ENCODE measurements at regions not wholly inside any gene's neighbourhood (a gene's known extent, or its start where the extent isn't known, plus 50 kb on each side); places are given as distances from the start of the nearest gene placed in this dataset.
"Not testable (repeated sequence)": the region's sequence is repeated elsewhere in the genome, so short reads cannot be mapped to it uniquely, and the experiment has no call there.

DNA sequence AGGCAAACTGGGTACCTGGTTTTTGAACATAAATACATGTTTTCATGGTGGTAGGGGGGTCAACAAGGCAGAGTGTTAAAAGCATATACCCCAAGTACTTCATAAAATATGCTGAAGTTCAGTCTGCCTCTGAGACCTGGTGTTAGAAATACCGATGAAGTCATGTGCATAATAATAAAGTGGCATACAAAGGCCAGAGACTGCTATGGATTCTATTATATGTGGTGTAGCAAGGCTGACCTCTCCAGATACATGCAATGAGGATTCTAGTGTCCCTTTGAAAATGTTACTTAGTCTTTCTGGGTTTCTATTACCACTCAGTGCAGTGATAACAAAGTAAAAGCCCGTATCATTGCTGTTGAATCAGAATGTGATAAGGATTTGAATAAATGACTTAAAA lies 487.5 kb upstream of the ZNF608 start:
- TF ChIP-seq, protein P1, sequence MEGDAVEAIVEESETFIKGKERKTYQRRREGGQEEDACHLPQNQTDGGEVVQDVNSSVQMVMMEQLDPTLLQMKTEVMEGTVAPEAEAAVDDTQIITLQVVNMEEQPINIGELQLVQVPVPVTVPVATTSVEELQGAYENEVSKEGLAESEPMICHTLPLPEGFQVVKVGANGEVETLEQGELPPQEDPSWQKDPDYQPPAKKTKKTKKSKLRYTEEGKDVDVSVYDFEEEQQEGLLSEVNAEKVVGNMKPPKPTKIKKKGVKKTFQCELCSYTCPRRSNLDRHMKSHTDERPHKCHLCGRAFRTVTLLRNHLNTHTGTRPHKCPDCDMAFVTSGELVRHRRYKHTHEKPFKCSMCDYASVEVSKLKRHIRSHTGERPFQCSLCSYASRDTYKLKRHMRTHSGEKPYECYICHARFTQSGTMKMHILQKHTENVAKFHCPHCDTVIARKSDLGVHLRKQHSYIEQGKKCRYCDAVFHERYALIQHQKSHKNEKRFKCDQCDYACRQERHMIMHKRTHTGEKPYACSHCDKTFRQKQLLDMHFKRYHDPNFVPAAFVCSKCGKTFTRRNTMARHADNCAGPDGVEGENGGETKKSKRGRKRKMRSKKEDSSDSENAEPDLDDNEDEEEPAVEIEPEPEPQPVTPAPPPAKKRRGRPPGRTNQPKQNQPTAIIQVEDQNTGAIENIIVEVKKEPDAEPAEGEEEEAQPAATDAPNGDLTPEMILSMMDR (IDR thresholded peaks at IDR 0.05; ENCODE audit: control extremely low read depth, extremely low read depth, low read depth, missing control alignments): no peak
- ChIA-PET CTCF (interaction anchor here (0.9 kb wide), 1 partner anchor 10 kb away, joined by 3 read pairs; no protein-coding TSS in a partner anchor), POLR2A (no interaction called here)
- DNase-seq (ENCODE audit: extremely low spot score): no peak

DNA sequence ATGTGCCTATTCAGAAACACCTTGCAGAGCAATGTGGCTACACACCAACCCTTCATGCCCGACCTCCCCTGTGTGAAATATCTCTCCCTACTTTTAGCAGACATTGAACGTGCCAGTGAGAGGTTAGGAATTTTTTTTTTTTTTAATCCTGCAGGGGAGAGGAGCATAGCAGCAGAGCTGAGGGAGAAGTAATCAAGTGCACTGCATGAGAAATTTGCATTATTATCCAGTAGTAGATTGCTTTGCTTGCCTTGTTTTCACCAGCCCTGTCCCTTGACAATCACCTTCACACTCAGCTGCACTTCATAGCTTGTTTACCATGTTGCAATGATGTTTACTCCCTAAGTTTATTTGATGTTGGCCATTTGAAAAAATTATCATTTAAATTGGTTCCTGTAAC lies 489.6 kb upstream of the ZNF608 start:
- TF ChIP-seq, protein P1 (IDR thresholded peaks at IDR 0.05; ENCODE audit: control extremely low read depth, extremely low read depth, low read depth, missing control alignments): no peak
- POLR2A ChIA-PET: no interaction called here
- CTCF ChIA-PET: no interaction called here
- DNase-seq (ENCODE audit: extremely low spot score): no peak

DNA sequence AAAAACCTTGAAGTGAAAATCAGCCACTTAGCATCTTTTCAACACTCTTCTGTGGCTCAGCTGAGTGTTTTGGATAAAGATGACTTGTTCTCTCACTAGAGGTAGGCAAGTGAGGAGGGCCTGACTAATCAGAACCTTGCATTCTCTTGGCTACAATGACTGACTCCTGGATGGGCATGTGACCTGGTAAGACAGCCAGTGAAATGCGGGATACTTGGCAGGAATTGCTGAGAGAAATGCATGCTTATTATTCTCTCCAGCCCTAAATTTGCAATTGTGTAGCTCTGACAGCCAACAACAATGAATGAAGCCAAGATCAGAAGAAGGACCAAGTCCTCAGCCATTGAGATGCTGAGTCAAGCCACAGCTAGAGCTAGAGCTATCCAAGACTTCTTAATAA lies 490.5 kb upstream of the ZNF608 start:
- ChIA-PET POLR2A (no interaction called here), CTCF (no interaction called here)
- no peak for DNase-seq (ENCODE audit: extremely low spot score)
- TF ChIP-seq, protein P1 (IDR thresholded peaks at IDR 0.05; ENCODE audit: control extremely low read depth, extremely low read depth, low read depth, missing control alignments): no peak

DNA sequence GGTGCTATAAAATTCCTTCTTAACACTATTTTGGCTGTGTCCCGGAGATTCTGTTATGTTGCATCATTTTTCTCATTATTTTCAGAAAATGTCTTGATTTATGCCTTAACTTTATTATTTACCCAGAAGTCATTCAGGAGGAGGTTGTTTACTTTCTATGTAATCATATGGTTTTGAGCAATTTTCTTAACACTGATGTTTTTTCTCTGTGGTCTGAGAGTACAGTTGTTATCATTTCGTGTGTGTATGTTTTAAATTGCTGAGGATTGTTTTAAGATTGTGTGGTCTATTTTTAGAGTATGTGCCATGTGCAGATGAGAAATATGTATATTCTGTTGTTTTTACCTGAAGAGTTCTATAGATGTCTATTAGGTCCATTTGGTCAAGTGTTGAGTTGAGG lies 498.1 kb upstream of the ZNF608 start:
- POLR2A ChIA-PET: no interaction called here
- TF ChIP-seq, protein P1 (IDR thresholded peaks at IDR 0.05; ENCODE audit: control extremely low read depth, extremely low read depth, low read depth, missing control alignments): no peak
- DNase-seq (ENCODE audit: extremely low spot score): no peak
- CTCF ChIA-PET: no interaction called here

DNA sequence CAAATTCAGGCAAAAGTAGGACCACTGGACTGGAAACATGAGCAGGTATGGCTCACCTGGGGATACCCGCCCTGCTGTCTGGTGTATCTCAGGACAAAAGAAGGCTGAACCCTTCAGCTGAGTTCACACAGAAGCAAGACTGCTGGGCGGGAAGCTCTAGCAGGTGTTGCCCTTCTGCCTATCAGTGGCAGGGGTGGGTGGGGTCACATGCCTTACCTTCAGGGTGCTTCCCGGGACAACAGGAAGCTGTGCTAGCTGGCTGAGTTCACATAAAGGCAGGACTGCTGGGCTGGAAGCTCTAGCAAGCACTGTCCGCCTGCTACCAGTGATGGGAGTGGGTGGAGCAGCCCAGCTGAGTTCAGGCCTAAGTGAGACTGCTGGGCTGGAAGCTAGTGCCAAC lies 498.8 kb upstream of the ZNF608 start:
- POLR2A ChIA-PET: no interaction called here
- DNase-seq (ENCODE audit: extremely low spot score): no peak
- CTCF ChIA-PET: no interaction called here
- TF ChIP-seq, protein P1 (IDR thresholded peaks at IDR 0.05; ENCODE audit: control extremely low read depth, extremely low read depth, low read depth, missing control alignments): no peak

DNA sequence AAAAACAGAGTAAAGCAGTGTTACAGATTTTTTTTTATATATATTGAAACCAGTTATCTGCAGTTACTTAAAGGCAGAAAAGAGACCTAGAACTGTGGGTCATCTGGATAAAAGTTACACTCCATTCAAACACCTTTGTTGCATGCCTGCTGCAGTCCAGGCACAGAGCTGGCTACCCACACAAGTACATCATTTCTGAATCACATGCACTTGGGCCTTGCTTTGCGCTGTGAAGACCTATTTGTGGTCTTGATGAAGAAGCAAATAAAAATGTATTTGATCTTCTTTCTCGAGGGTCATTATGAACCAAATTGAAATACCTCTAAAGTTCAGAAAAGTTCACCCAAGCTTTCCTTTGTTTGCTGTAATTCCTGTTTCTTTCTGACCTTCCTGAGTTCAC lies 503.0 kb upstream of the ZNF608 start:
- TF ChIP-seq, protein P1 (IDR thresholded peaks at IDR 0.05; ENCODE audit: control extremely low read depth, extremely low read depth, low read depth, missing control alignments): no peak
- CTCF ChIA-PET: no interaction called here
- POLR2A ChIA-PET: no interaction called here
- DNase-seq (ENCODE audit: extremely low spot score): no peak

DNA sequence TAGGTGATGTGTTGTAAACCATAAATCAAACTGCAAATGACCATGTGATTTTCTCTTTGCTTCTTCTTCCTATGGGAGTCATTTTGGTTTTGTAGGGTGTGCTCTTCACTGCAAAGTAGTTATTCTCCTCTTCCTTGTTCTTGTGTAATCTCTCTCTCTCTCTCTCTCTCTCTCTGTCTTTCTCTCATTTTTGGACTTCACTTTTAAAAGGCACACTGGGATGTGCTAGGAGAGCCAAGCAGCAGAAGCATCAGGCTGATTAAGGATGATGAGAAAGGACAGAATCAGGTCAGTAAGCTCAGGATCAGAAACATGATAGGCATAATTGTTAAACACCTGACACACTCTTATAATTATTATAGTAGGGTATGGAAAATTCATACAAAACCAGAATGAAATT lies 505.3 kb upstream of the ZNF608 start:
- ChIA-PET CTCF (no interaction called here), POLR2A (no interaction called here)
- TF ChIP-seq, protein P1 (IDR thresholded peaks at IDR 0.05; ENCODE audit: control extremely low read depth, extremely low read depth, low read depth, missing control alignments): no peak
- DNase-seq (ENCODE audit: extremely low spot score): no peak

DNA sequence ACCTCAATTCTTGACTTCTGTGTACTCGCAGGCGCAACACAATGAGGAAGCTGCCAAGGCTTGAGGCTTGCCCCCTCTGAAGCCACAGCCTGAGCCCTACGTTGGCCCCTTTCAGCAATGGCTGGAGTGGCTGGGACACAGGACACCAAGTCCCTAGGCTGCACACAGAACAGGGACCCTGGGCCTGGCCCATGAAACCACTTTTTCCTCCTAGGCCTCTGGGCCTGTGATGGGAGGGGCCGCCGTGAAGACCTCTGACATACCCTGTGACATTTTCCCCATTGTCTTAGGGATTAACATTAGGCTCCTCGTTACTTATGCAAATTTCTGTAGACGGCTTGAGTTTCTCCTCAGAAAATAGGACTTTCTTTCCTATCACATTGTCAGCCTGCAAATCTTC lies 507.2 kb upstream of the ZNF608 start:
- POLR2A ChIA-PET; DNase-seq (ENCODE audit: extremely low spot score): not testable (repeated sequence)
- CTCF ChIA-PET: interaction anchor here (0.9 to 1.2 kb wide), 2 partner anchors 26 to 50 kb away, joined by 3 read pairs; no protein-coding TSS in a partner anchor

All from GM10248 (cell line).